B cell (primary cell): ENCODE measurements at regions not wholly inside any gene's neighbourhood (a gene's known extent, or its start where the extent isn't known, plus 50 kb on each side); places are given as distances from the start of the nearest gene placed in this dataset.

Source experiments
- ATAC-seq: fragments of 200-7000 bp; cut with Tn5 transposase; one replicate; pipeline ENCODE4 v1.10.0; 2021; ENCODE audit warnings: low read depth, mild to moderate bottlenecking, moderate number of reproducible peaks, moderate library complexity
- CTCF ChIA-PET: fragments of 350-600 bp; sonication (Branson Sonifier 250); formaldehyde crosslinking; loops from one replicate; lab custom pipeline; 2021; ENCODE audit warnings: antibody characterized with exemption, inconsistent platforms; lab: Charles Lee
- POLR2A ChIA-PET: fragments of 350-600 bp; sonication (Branson Sonifier 250); formaldehyde crosslinking; loops from one replicate; lab custom pipeline; 2021; ENCODE audit warnings: antibody characterized with exemption; lab: Charles Lee
- DNase-seq: peaks from one replicate; pipeline ENCODE4 v3.0.0; 2013
- H2AFZ ChIP-seq: 2 replicates; pipeline ENCODE4 v1.6.1; 2012; ENCODE audit warnings: mild to moderate bottlenecking, low read depth, low read length; ENCODE audit not compliant: insufficient read depth, poor library complexity, severe bottlenecking
- H3K27ac ChIP-seq, 2 donors: 1 replicate in 1 of 2; 2 replicates in 1 of 2; pipeline ENCODE4 v1.5.1; 2012 to 2013; ENCODE audit warnings: low read length in 2 of 2, mild to moderate bottlenecking in 2 of 2, moderate library complexity in 1 of 2
- H3K27me3 ChIP-seq, 4 experiments: fragments of 200-600 bp in 1 of 4; sonication (generic) in 1 of 4; replicated peaks in 1 of 4; 1 replicate in 2 of 4; 2 replicates in 2 of 4; pipeline versions ENCODE4 v1.6.1 to v1.7.0; 2013 to 2016; ENCODE audit warnings: low read length in 3 of 4, mild to moderate bottlenecking in 2 of 4, mixed read lengths in 1 of 4, moderate library complexity in 1 of 4; ENCODE audit not compliant: insufficient read depth in 4 of 4, control insufficient read depth in 3 of 4; ENCODE audit errors: control extremely low read depth in 1 of 4
- H3K36me3 ChIP-seq, 2 experiments: replicated peaks in 1 of 2; 1 replicate in 1 of 2; 2 replicates in 1 of 2; pipeline versions ENCODE4 v1.6.1 to v1.7.1; 2013; ENCODE audit warnings: low read length in 1 of 2; ENCODE audit not compliant: insufficient read depth in 2 of 2, control insufficient read depth in 1 of 2; ENCODE audit errors: control extremely low read depth in 1 of 2, extremely low read depth in 1 of 2
- H3K4me1 ChIP-seq, 2 donors: fragments of 200-600 bp in 1 of 2; sonication (generic) in 1 of 2; 1 replicate in 1 of 2; 2 replicates in 1 of 2; pipeline versions ENCODE4 v1.5.1 to v1.6.1; 2013 to 2017; ENCODE audit warnings: low read length in 2 of 2; ENCODE audit not compliant: control insufficient read depth in 2 of 2, insufficient read depth in 2 of 2
- H3K4me2 ChIP-seq: replicated peaks from 2 replicates; pipeline ENCODE3; 2012; ENCODE audit warnings: mild to moderate bottlenecking, low read depth, low read length; ENCODE audit not compliant: poor library complexity, severe bottlenecking
- H3K4me3 ChIP-seq, 5 experiments: fragments of 200-600 bp in 1 of 5; sonication (generic) in 1 of 5; 1 replicate in 3 of 5; 2 replicates in 2 of 5; pipeline versions ENCODE4 v1.5.1 to v1.7.0; 2011 to 2016; ENCODE audit warnings: low read length in 4 of 5, mild to moderate bottlenecking in 4 of 5, low read depth in 2 of 5, control low read depth in 1 of 5, moderate library complexity in 1 of 5; ENCODE audit not compliant: insufficient read depth in 1 of 5; ENCODE audit errors: control extremely low read depth in 1 of 5, extremely low read depth in 1 of 5
- H3K79me2 ChIP-seq: fragments of 200-600 bp; sonication (generic); one replicate; pipeline ENCODE4 v1.6.0; 2016; ENCODE audit warnings: low read length; ENCODE audit not compliant: control insufficient read depth, insufficient read depth
- H3K9ac ChIP-seq: fragments of 200-600 bp; sonication (generic); 2 replicates; pipeline ENCODE4 v1.6.1; 2017; ENCODE audit warnings: mild to moderate bottlenecking, low read length, moderate library complexity
- H3K9me3 ChIP-seq, 3 donors: one replicate each; pipeline versions ENCODE4 v1.6.1 to v1.7.1; 2013; ENCODE audit warnings: low read length in 2 of 3; ENCODE audit not compliant: control insufficient read depth in 2 of 3, insufficient read depth in 1 of 3; ENCODE audit errors: control extremely low read depth in 1 of 3
- H4K20me1 ChIP-seq: 2 replicates; pipeline ENCODE4 v1.6.0; 2012; ENCODE audit warnings: mild to moderate bottlenecking, low read length; ENCODE audit not compliant: insufficient read depth, control insufficient read depth, poor library complexity, severe bottlenecking
- H3K27ac Mint-ChIP-seq: one replicate; pipeline ENCODE4 v1.8.0; 2021; ENCODE audit warnings: mixed read lengths
- H3K27me3 Mint-ChIP-seq: one replicate; pipeline ENCODE4 v1.8.0; 2021; ENCODE audit warnings: mixed read lengths
- H3K4me1 Mint-ChIP-seq: one replicate; pipeline ENCODE4 v1.8.0; 2021; ENCODE audit warnings: mixed read lengths
- H3K4me3 Mint-ChIP-seq: one replicate; pipeline ENCODE4 v1.8.0; 2021; ENCODE audit warnings: mixed read lengths
- H3K9me3 Mint-ChIP-seq: one replicate; pipeline ENCODE4 v1.8.0; 2022; ENCODE audit warnings: mixed read lengths; ENCODE audit not compliant: insufficient read depth
- EZH2 ChIP-seq: IDR thresholded peaks from 2 replicates; pipeline ENCODE4 v1.6.1; 2012; ENCODE audit warnings: borderline replicate concordance, low read depth, mild to moderate bottlenecking, moderate library complexity, low read length; ENCODE audit not compliant: insufficient read depth, poor library complexity, severe bottlenecking
- WGBS: methylation state at CpG from one replicate; pipeline ENCODE4 v1.1.5; 2013; ENCODE audit warnings: missing lambda C conversion rate; ENCODE audit not compliant: insufficient coverage; 5-methylcytosine and 5-hydroxymethylcytosine counted together
- intact Hi-C: fragments of 100-400 bp; cut with micrococcal nuclease; formaldehyde crosslinking; loops from one replicate; pipeline ENCODE4 v1.10.0; 2022
- TF ChIP-seq, protein P1 (sequence below): fragments of 200-600 bp; IDR thresholded peaks from one replicate; pipeline ENCODE4 v1.8.0; 2022; ENCODE audit warnings: antibody characterized with exemption, mild to moderate bottlenecking

DNA sequence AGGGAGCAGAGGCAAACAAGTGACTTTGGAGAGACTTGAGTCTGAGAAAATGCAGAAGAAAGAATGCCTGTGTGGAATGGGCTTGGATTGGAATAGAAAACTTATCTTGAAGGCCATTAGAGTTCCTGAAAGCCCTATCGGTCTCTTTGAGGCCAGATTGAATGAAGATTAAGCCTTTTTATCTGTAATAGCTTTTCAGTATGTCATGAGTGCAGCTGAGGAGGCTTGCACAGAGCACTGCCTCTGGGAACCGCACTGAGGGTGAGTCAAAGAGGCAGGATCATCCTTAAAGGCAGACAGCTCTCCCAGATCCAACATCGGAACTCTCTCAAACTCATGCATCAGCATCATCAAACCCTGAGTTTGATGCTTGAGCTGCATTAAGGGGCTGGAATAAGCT, 515.2 kb downstream of the NTRK3 start:
- H3K9me3 Mint-ChIP-seq, result no peaks in the 10 kb centered on the region
- H3K27me3 Mint-ChIP-seq, result no peaks in the 10 kb centered on the region
- no peak for TF ChIP-seq EZH2
- TF ChIP-seq, protein P1, sequence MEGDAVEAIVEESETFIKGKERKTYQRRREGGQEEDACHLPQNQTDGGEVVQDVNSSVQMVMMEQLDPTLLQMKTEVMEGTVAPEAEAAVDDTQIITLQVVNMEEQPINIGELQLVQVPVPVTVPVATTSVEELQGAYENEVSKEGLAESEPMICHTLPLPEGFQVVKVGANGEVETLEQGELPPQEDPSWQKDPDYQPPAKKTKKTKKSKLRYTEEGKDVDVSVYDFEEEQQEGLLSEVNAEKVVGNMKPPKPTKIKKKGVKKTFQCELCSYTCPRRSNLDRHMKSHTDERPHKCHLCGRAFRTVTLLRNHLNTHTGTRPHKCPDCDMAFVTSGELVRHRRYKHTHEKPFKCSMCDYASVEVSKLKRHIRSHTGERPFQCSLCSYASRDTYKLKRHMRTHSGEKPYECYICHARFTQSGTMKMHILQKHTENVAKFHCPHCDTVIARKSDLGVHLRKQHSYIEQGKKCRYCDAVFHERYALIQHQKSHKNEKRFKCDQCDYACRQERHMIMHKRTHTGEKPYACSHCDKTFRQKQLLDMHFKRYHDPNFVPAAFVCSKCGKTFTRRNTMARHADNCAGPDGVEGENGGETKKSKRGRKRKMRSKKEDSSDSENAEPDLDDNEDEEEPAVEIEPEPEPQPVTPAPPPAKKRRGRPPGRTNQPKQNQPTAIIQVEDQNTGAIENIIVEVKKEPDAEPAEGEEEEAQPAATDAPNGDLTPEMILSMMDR, result no peak
- Histone ChIP-seq H3K36me3 (no peaks in the 10 kb centered on the region), H3K4me1 (no peaks in the 10 kb centered on the region), H3K79me2 (no peaks in the 10 kb centered on the region), H3K9me3 (no peaks in the 10 kb centered on the region), H2AFZ (no peak overlapping the region), H3K27ac (no peak overlapping the region), H3K9ac (no peak overlapping the region), H3K4me3 (no peak overlapping the region), H4K20me1 (no peaks in the 10 kb centered on the region), H3K4me2 (no peak overlapping the region), H3K27me3 (no peaks in the 10 kb centered on the region)
- no peak for DNase-seq
- 100% methylated on average over 1 of the region's 3 CpGs for WGBS
- H3K4me1 Mint-ChIP-seq, result no peaks in the 10 kb centered on the region
- no peak overlapping the region for H3K4me3 Mint-ChIP-seq
- ATAC-seq, result no peak
- no peak overlapping the region for H3K27ac Mint-ChIP-seq
- intact Hi-C loops, result no loop called here
- POLR2A ChIA-PET, result no interaction called here
- CTCF ChIA-PET, result no interaction called here

DNA sequence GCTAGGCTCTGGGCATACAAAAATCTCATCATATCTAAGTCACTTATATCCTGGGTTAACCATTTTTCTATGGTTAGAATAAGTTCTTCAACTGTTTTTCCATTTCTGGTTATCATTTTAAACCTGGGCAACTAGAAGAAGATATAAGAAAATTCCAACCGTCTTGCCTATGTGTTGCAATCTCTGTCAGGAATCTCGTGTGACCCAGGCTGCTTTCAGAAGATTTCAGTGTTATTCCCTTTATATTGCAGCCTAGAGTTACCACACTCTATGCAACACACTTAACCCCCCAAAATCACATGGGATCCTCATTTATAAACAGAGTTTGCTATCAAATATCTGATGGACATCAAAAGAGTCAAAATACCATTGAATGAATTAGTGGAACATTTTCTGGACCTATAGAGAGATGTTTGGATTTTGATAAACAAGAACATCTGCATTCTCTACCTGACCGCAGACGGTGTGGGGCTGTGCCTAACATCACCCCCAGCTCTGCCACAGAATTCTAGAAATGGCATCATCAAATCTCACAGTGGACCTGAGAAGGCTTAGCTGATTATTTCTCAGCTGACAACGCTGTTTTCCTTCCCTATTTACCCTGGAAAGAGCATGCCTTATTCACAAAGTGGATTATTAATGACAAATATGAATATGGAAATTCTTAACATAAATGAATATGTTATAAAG, 515.7 kb downstream of the NTRK3 start:
- no peak overlapping the region for H3K9ac ChIP-seq
- H4K20me1 ChIP-seq, result no peaks in the 10 kb centered on the region
- ChIA-PET CTCF (no interaction called here), POLR2A (no interaction called here)
- H3K4me1 Mint-ChIP-seq, result no peaks in the 10 kb centered on the region
- DNase-seq (no peak), ATAC-seq (no peak)
- no peak overlapping the region for H3K4me3 Mint-ChIP-seq
- H3K27ac Mint-ChIP-seq, result no peak overlapping the region
- no peaks in the 10 kb centered on the region for H3K79me2 ChIP-seq
- no peaks in the 10 kb centered on the region for H3K9me3 Mint-ChIP-seq
- no peak for TF ChIP-seq EZH2
- TF ChIP-seq, protein P1, result no peak
- WGBS, result 100% methylated on average over 4 of the region's 5 CpGs
- no peak overlapping the region for H3K4me3 ChIP-seq
- intact Hi-C loops, result no loop called here
- no peak overlapping the region for H3K4me2 ChIP-seq
- no peaks in the 10 kb centered on the region for H3K4me1 ChIP-seq
- no peak overlapping the region for H3K27ac ChIP-seq
- H3K36me3 ChIP-seq, result no peaks in the 10 kb centered on the region
- H3K27me3 Mint-ChIP-seq, result no peaks in the 10 kb centered on the region
- H3K9me3 ChIP-seq, result no peaks in the 10 kb centered on the region
- no peaks in the 10 kb centered on the region for H3K27me3 ChIP-seq
- H2AFZ ChIP-seq, result no peak overlapping the region
